H9 (cell line): ENCODE measurements at regions not wholly inside any gene's neighbourhood (a gene's known extent, or its start where the extent isn't known, plus 50 kb on each side); places are given as distances from the start of the nearest gene placed in this dataset.

Experiments
- DNase-seq: peaks from one replicate; pipeline ENCODE4 v3.0.0-alpha.2; 2017
- H2AFZ ChIP-seq: one replicate; pipeline ENCODE4 v1.6.1; 2013; ENCODE audit warnings: mild to moderate bottlenecking, low read length, control low read depth, moderate library complexity
- H2AK5ac ChIP-seq: 2 replicates; pipeline ENCODE4 v1.6.1; 2013; ENCODE audit warnings: low read length, control low read depth, mixed read lengths; ENCODE audit not compliant: insufficient read length
- H2BK120ac ChIP-seq: one replicate; pipeline ENCODE4 v1.6.1; 2013; ENCODE audit warnings: low read depth, mild to moderate bottlenecking, low read length, control low read depth, inconsistent platforms; ENCODE audit not compliant: poor library complexity, severe bottlenecking
- H2BK12ac ChIP-seq: 2 replicates; pipeline ENCODE4 v1.6.1; 2013; ENCODE audit warnings: low read length, control low read depth, mixed read lengths, low read depth; ENCODE audit not compliant: insufficient read length
- H2BK15ac ChIP-seq: 2 replicates; pipeline ENCODE4 v1.6.1; 2013; ENCODE audit warnings: low read depth, low read length, control low read depth
- H2BK20ac ChIP-seq: one replicate; pipeline ENCODE4 v1.6.1; 2013; ENCODE audit warnings: low read depth, mild to moderate bottlenecking, low read length, control low read depth, inconsistent platforms; ENCODE audit not compliant: poor library complexity, severe bottlenecking
- H2BK5ac ChIP-seq: 2 replicates; pipeline ENCODE4 v1.6.1; 2013; ENCODE audit warnings: low read length, control low read depth, mixed read lengths; ENCODE audit not compliant: insufficient read length
- H3K14ac ChIP-seq: 2 replicates; pipeline ENCODE4 v1.6.1; 2013; ENCODE audit warnings: low read length, control low read depth; ENCODE audit not compliant: insufficient read depth
- H3K18ac ChIP-seq: 2 replicates; pipeline ENCODE4 v1.6.1; 2013; ENCODE audit warnings: low read depth, mild to moderate bottlenecking, mixed read lengths, low read length, control low read depth; ENCODE audit not compliant: insufficient read length
- H3K23ac ChIP-seq: 2 replicates; pipeline ENCODE4 v1.6.1; 2013; ENCODE audit warnings: low read length, control low read depth, mixed read lengths, low read depth; ENCODE audit not compliant: insufficient read length
- H3K23me2 ChIP-seq: 2 replicates; pipeline ENCODE4 v1.6.1; 2013; ENCODE audit warnings: low read depth, mild to moderate bottlenecking, mixed read lengths, low read length, control low read depth; ENCODE audit not compliant: insufficient read length, poor library complexity, severe bottlenecking
- H3K27ac ChIP-seq: 2 replicates; pipeline ENCODE4 v1.5.1; 2013; ENCODE audit warnings: low read length, control low read depth, mixed read lengths, low read depth; ENCODE audit not compliant: insufficient read length
- H3K27me3 ChIP-seq: 2 replicates; pipeline ENCODE4 v1.6.1; 2013; ENCODE audit warnings: low read length, control low read depth, inconsistent platforms; ENCODE audit not compliant: insufficient read depth
- H3K4ac ChIP-seq: 2 replicates; pipeline ENCODE4 v1.6.1; 2013; ENCODE audit warnings: low read depth, mild to moderate bottlenecking, control low read depth, inconsistent platforms, low read length, moderate library complexity
- H3K4me1 ChIP-seq: 2 replicates; pipeline ENCODE4 v1.6.1; 2013; ENCODE audit warnings: low read length, control low read depth, inconsistent platforms; ENCODE audit not compliant: insufficient read depth
- H3K4me2 ChIP-seq: 2 replicates; pipeline ENCODE4 v1.6.1; 2013; ENCODE audit warnings: low read length, control low read depth, mixed read lengths; ENCODE audit not compliant: insufficient read length, insufficient read depth
- H3K56ac ChIP-seq: 2 replicates; pipeline ENCODE4 v1.6.1; 2013; ENCODE audit warnings: low read depth, mild to moderate bottlenecking, mixed read lengths, low read length, control low read depth; ENCODE audit not compliant: insufficient read length
- H3K79me1 ChIP-seq: 2 replicates; pipeline ENCODE4 v1.6.1; 2013; ENCODE audit warnings: low read depth, mild to moderate bottlenecking, moderate library complexity, low read length, control low read depth, inconsistent platforms; ENCODE audit not compliant: insufficient read depth, poor library complexity, severe bottlenecking
- H3K79me2 ChIP-seq: 2 replicates; pipeline ENCODE4 v1.6.1; 2013; ENCODE audit warnings: low read length, control low read depth, inconsistent platforms; ENCODE audit not compliant: insufficient read depth
- H3K9ac ChIP-seq: 2 replicates; pipeline ENCODE4 v1.6.1; 2013; ENCODE audit warnings: low read length, control low read depth, mixed read lengths; ENCODE audit not compliant: insufficient read length; ENCODE audit errors: extremely low read depth
- H3K9me3 ChIP-seq: one replicate; pipeline ENCODE4 v1.6.1; 2013; ENCODE audit warnings: low read depth, low read length, inconsistent platforms; ENCODE audit not compliant: control insufficient read depth
- H3T11ph ChIP-seq: one replicate; pipeline ENCODE4 v1.6.1; 2013; ENCODE audit warnings: mild to moderate bottlenecking, low read length, control low read depth, inconsistent platforms
- H4K20me1 ChIP-seq: one replicate; pipeline ENCODE4 v1.6.1; 2013; ENCODE audit not compliant: control insufficient read depth, insufficient read length, insufficient read depth
- H4K5ac ChIP-seq: 2 replicates; pipeline ENCODE4 v1.6.1; 2013; ENCODE audit warnings: low read depth, mild to moderate bottlenecking, mixed read lengths, low read length, control low read depth; ENCODE audit not compliant: insufficient read length
- H4K8ac ChIP-seq: replicated peaks from 2 replicates; pipeline ENCODE4 v1.6.1; 2013; ENCODE audit warnings: low read length, control low read depth, mixed read lengths, low read depth; ENCODE audit not compliant: insufficient read length
- H4K91ac ChIP-seq: 2 replicates; pipeline ENCODE4 v1.6.1; 2013; ENCODE audit warnings: low read depth, mild to moderate bottlenecking, moderate library complexity, mixed read lengths, low read length, control low read depth; ENCODE audit not compliant: insufficient read length
- H3K27ac Mint-ChIP-seq, 3 experiments: 2 replicates in 2 of 3; 3 replicates in 1 of 3; pipeline ENCODE4 v1.8.0; 2020 to 2021; ENCODE audit warnings: mixed read lengths in 3 of 3, mild to moderate bottlenecking in 1 of 3, moderate library complexity in 1 of 3
- H3K27me3 Mint-ChIP-seq: 2 replicates; pipeline ENCODE4 v1.8.0; 2021; ENCODE audit warnings: low read depth, mild to moderate bottlenecking, moderate library complexity, mixed read lengths
- H3K36me3 Mint-ChIP-seq, 3 experiments: 2 replicates in 2 of 3; 3 replicates in 1 of 3; pipeline ENCODE4 v1.8.0; 2020 to 2021; ENCODE audit warnings: low read depth in 3 of 3, mixed read lengths in 3 of 3; ENCODE audit not compliant: insufficient read depth in 1 of 3
- H3K4me1 Mint-ChIP-seq, 2 experiments: 2 replicates each; pipeline ENCODE4 v1.8.0; 2020; ENCODE audit warnings: mixed read lengths in 2 of 2
- H3K4me3 Mint-ChIP-seq, 2 experiments: 2 replicates in 1 of 2; 3 replicates in 1 of 2; pipeline ENCODE4 v1.8.0; 2020 to 2021; ENCODE audit warnings: mild to moderate bottlenecking in 2 of 2, mixed read lengths in 2 of 2, moderate library complexity in 1 of 2
- H3K9me3 Mint-ChIP-seq, 2 experiments: 2 replicates in 1 of 2; 3 replicates in 1 of 2; pipeline ENCODE4 v1.8.0; 2020; ENCODE audit warnings: mild to moderate bottlenecking in 2 of 2, mixed read lengths in 2 of 2, moderate library complexity in 1 of 2
- CTCF ChIP-seq: fragments of 200-600 bp; sonication (generic); conservative IDR thresholded peaks from 3 replicates; pipeline ENCODE4 v1.8.0; 2021; ENCODE audit warnings: antibody characterized with exemption, mild to moderate bottlenecking
- WGBS: extraction: QIAGEN DNeasy Blood & Tissue Kit; methylation state at CpG from one replicate; pipeline ENCODE4 v1.1.7; 2013; ENCODE audit warnings: missing lambda C conversion rate, low lambda C conversion rate, mixed read lengths; ENCODE audit not compliant: insufficient read length; ENCODE audit errors: extremely low coverage; 5-methylcytosine and 5-hydroxymethylcytosine counted together

GRCh38 chr12:107845980-107846659, 71.6 kb downstream of the ASCL4 start:
- H3K79me1 ChIP-seq: no peaks in the 10 kb centered on the region
- Mint-ChIP-seq H3K36me3 (no peaks in the 10 kb centered on the region; a peak in 1 of 7 replicates), H3K4me1 (peaks cover 3% of the 10 kb centered on the region in 2 experiments), H3K4me3 (no peak overlapping the region), H3K9me3 (peaks cover 0 to 8% of the 10 kb centered on the region in 2 experiments; a peak in 1 of 5 replicates), H3K27ac (no peak overlapping the region), H3K27me3 (peaks cover 83% of the 10 kb centered on the region)
- no peak overlapping the region for H2BK12ac ChIP-seq
- no peak overlapping the region for H3K4me2 ChIP-seq
- no peak overlapping the region for H3K23ac ChIP-seq
- H2AK5ac ChIP-seq: no peak overlapping the region
- no peaks in the 10 kb centered on the region for H3K9me3 ChIP-seq
- no peak overlapping the region for H3K4ac ChIP-seq
- H2BK120ac ChIP-seq: no peak overlapping the region
- no peak overlapping the region for H3K18ac ChIP-seq
- H3K27ac ChIP-seq: no peak overlapping the region
- peaks cover 15% of the 10 kb centered on the region for H3K23me2 ChIP-seq
- H3K79me2 ChIP-seq: no peaks in the 10 kb centered on the region
- no peak overlapping the region for H4K91ac ChIP-seq
- H3K27me3 ChIP-seq: peaks cover 4% of the 10 kb centered on the region; the same call in 1 of the 2 replicates
- WGBS: no CpG with 5 or more reads among the region's 17 CpGs
- no peak overlapping the region for H3K9ac ChIP-seq
- no peaks in the 10 kb centered on the region for H4K20me1 ChIP-seq
- H4K5ac ChIP-seq: no peak overlapping the region
- H2BK5ac ChIP-seq: no peak overlapping the region
- no peak overlapping the region for H2BK20ac ChIP-seq
- no peak overlapping the region for H2AFZ ChIP-seq
- no peak overlapping the region for H3K14ac ChIP-seq
- no peak for DNase-seq
- no peak overlapping the region for H3K56ac ChIP-seq
- no peak overlapping the region for H2BK15ac ChIP-seq
- H4K8ac ChIP-seq: no peak overlapping the region
- H3K4me1 ChIP-seq: no peaks in the 10 kb centered on the region
- TF ChIP-seq CTCF: no peak
- no peak overlapping the region for H3T11ph ChIP-seq
